ENCODE measurements at regions not wholly inside any gene's neighbourhood (a gene's known extent, or its start where the extent isn't known, plus 50 kb on each side); places are given as distances from the start of the nearest gene placed in this dataset.

DNA sequence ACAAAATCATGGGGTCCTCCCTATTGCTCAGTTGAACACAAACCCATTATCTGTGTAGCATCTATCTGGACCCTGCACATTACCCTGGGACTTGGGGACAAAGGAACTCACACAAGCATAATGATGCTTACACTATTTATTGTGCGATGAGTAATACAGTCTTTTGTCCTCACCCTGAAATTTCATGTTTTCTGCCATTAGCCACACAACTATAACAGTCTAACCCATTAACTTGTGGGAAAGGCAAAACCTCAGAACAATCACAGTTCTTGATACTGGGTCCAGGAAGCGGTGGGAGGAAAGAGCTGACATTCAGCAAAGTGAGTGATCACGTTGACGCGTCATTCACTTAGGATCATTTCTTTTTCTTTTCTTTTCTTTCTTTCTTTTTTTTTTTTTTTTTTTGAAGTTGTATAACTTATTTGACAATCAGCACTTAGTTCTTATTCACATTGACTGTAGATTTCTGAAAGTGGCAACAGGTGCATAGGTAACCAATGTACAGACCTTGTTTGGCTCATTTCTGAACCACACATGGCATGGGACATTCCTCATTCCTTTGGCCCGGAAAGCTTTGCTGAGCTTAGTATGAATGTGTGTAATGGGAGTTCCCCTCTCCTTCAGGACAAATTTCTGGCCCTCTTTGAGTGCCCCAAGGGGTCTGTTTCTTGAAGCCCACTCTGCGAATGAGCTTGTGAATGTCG lies 94.8 kb upstream of the CNKSR3 start:
- no peak overlapping the region for H3K27ac Mint-ChIP-seq
- no peak for DNase-seq

GRCh38 chr6:154605882-154606370 lies 95.4 kb upstream of the CNKSR3 start:
- H3K9me3 Mint-ChIP-seq: no peaks in the 10 kb centered on the region
- TF ChIP-seq, protein P1, sequence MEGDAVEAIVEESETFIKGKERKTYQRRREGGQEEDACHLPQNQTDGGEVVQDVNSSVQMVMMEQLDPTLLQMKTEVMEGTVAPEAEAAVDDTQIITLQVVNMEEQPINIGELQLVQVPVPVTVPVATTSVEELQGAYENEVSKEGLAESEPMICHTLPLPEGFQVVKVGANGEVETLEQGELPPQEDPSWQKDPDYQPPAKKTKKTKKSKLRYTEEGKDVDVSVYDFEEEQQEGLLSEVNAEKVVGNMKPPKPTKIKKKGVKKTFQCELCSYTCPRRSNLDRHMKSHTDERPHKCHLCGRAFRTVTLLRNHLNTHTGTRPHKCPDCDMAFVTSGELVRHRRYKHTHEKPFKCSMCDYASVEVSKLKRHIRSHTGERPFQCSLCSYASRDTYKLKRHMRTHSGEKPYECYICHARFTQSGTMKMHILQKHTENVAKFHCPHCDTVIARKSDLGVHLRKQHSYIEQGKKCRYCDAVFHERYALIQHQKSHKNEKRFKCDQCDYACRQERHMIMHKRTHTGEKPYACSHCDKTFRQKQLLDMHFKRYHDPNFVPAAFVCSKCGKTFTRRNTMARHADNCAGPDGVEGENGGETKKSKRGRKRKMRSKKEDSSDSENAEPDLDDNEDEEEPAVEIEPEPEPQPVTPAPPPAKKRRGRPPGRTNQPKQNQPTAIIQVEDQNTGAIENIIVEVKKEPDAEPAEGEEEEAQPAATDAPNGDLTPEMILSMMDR (IDR thresholded peaks at IDR 0.05): no peak
- H3K4me3 Mint-ChIP-seq: no peak overlapping the region
- no peak for DNase-seq
- peaks cover 13% of the 10 kb centered on the region; the same call in 1 of the 2 replicates for H3K4me1 Mint-ChIP-seq (ENCODE audit: low read depth)
- H3K36me3 Mint-ChIP-seq (ENCODE audit: low read depth): no peaks in the 10 kb centered on the region
- no peak overlapping the region for H3K27ac Mint-ChIP-seq
- H3K27me3 Mint-ChIP-seq (ENCODE audit: insufficient read depth): peaks cover 38% of the 10 kb centered on the region

More for the DNA sequence above, 94.8 kb upstream of the CNKSR3 start:
- Mint-ChIP-seq H3K4me1 (ENCODE audit: low read depth) (peaks cover 13% of the 10 kb centered on the region; the same call in 1 of the 2 replicates), H3K36me3 (ENCODE audit: low read depth) (no peaks in the 10 kb centered on the region), H3K27me3 (ENCODE audit: insufficient read depth) (peaks cover 38% of the 10 kb centered on the region), H3K9me3 (no peaks in the 10 kb centered on the region), H3K4me3 (no peak overlapping the region)
- TF ChIP-seq, protein P1 (IDR thresholded peaks at IDR 0.05): no peak

GRCh38 chr6:154606457-154606856 lies 96.0 kb upstream of the CNKSR3 start:
- no peak overlapping the region for H3K4me3 Mint-ChIP-seq
- H3K4me1 Mint-ChIP-seq (ENCODE audit: low read depth): peaks cover 13% of the 10 kb centered on the region; the same call in 1 of the 2 replicates
- H3K27me3 Mint-ChIP-seq (ENCODE audit: insufficient read depth): peaks cover 38% of the 10 kb centered on the region
- TF ChIP-seq, protein P1 (IDR thresholded peaks at IDR 0.05): no peak
- no peaks in the 10 kb centered on the region for H3K36me3 Mint-ChIP-seq (ENCODE audit: low read depth)
- no peak overlapping the region for H3K27ac Mint-ChIP-seq
- no peak for DNase-seq
- no peaks in the 10 kb centered on the region for H3K9me3 Mint-ChIP-seq

DNA sequence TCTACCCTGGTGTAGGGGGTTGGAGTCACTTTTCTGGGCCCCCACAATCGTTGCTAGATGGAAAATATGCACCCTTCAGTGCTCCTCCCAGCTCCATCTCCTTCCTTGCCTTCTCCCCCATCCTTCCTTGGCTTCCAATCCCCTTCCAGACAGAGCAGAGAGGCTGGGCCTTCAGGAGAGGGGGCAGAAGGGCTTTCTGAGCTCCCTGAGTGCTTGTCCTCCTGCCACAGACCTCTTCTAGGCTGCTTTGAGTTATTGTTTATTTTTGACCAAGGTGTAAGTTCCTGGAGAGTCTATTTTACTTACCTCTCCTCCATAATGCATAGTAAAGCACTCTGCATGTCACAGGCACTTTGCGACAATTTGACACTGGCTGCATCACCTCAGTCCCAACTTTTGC lies 96.4 kb upstream of the CNKSR3 start:
- DNase-seq: no peak

DNA sequence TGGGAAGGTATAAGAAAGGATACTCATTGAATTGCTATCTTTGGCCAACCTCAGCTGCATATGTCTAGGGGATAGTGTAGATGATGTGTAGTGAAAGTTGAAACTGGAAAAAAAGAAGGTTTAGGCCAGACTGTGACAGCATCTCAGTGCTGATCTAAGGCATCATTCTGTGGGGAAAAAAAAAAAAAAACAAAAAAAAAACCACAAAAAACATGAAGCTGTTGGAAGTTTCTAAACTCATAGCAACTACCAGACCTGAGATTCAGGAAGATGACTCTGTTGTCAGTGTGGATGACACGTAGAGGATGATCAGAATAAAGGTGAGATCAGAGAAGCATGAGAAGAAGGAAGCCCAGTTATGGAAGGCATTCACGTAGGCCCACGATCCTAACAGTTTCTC lies 100.8 kb upstream of the CNKSR3 start:
- no peak for DNase-seq
- no peak overlapping the region for H3K27ac Mint-ChIP-seq
- TF ChIP-seq, protein P1 (IDR thresholded peaks at IDR 0.05): no peak
- H3K9me3 Mint-ChIP-seq: no peaks in the 10 kb centered on the region
- H3K27me3 Mint-ChIP-seq (ENCODE audit: insufficient read depth): peaks cover 23% of the 10 kb centered on the region
- H3K4me3 Mint-ChIP-seq: no peak overlapping the region
- H3K36me3 Mint-ChIP-seq (ENCODE audit: low read depth): no peaks in the 10 kb centered on the region
- H3K4me1 Mint-ChIP-seq (ENCODE audit: low read depth): peaks cover 27% of the 10 kb centered on the region

More for the DNA sequence above, 96.4 kb upstream of the CNKSR3 start:
- H3K27me3 Mint-ChIP-seq (ENCODE audit: insufficient read depth): peaks cover 37% of the 10 kb centered on the region
- TF ChIP-seq, protein P1 (IDR thresholded peaks at IDR 0.05): no peak
- no peaks in the 10 kb centered on the region for H3K9me3 Mint-ChIP-seq
- no peak overlapping the region for H3K4me3 Mint-ChIP-seq
- H3K4me1 Mint-ChIP-seq (ENCODE audit: low read depth): peaks cover 12% of the 10 kb centered on the region; the same call in 1 of the 2 replicates
- H3K36me3 Mint-ChIP-seq (ENCODE audit: low read depth): no peaks in the 10 kb centered on the region
- no peak overlapping the region for H3K27ac Mint-ChIP-seq
